GM12891 (cell line): ENCODE measurements at regions not wholly inside any gene's neighbourhood (a gene's known extent, or its start where the extent isn't known, plus 50 kb on each side); places are given as distances from the start of the nearest gene placed in this dataset.

Experiments
- DNase-seq: peaks from one replicate; pipeline ENCODE4 v3.0.0; 2011; ENCODE audit warnings: low spot score; ENCODE audit not compliant: insufficient read length
- FAIRE-seq: peaks from 2 replicates; lab custom pipeline; 2011; peaks lifted over from hg19 to GRCh38; lab: Jason Lieb, UNC
- PAX5 ChIP-seq: IDR thresholded peaks from 2 replicates; pipeline ENCODE4 v1.6.1; 2011; ENCODE audit warnings: low read length, moderate library complexity, mild to moderate bottlenecking; ENCODE audit not compliant: insufficient read depth, severe bottlenecking
- POLR2A ChIP-seq: IDR thresholded peaks from 2 replicates; pipeline ENCODE4 v1.6.1; 2011; ENCODE audit warnings: low read depth, low read length, control low read depth
- POLR2AphosphoS5 ChIP-seq: IDR thresholded peaks from 2 replicates; pipeline ENCODE4 v1.6.1; 2011; ENCODE audit warnings: low read depth, low read length, control low read depth
- POU2F2 ChIP-seq: IDR thresholded peaks from 2 replicates; pipeline ENCODE4 v1.6.1; 2011; ENCODE audit warnings: low read depth, mild to moderate bottlenecking, control low read depth, low read length, moderate library complexity
- SPI1 ChIP-seq: IDR thresholded peaks from 2 replicates; pipeline ENCODE4 v1.6.1; 2011; ENCODE audit warnings: low read depth, low read length, control low read depth
- TAF1 ChIP-seq: IDR thresholded peaks from 2 replicates; pipeline ENCODE4 v1.6.1; 2011; ENCODE audit warnings: low read depth, low read length, control low read depth

GRCh38 chr10:30770229-30770628, 140.7 kb upstream of the LYZL2 start:
- DNase-seq = no peak
- TF ChIP-seq TAF1 = no peak
- no peak for TF ChIP-seq SPI1
- no peak for TF ChIP-seq POU2F2
- TF ChIP-seq PAX5 = no peak
- no peak for TF ChIP-seq POLR2A
- no peak for TF ChIP-seq POLR2AphosphoS5
- FAIRE-seq = no peak

DNA sequence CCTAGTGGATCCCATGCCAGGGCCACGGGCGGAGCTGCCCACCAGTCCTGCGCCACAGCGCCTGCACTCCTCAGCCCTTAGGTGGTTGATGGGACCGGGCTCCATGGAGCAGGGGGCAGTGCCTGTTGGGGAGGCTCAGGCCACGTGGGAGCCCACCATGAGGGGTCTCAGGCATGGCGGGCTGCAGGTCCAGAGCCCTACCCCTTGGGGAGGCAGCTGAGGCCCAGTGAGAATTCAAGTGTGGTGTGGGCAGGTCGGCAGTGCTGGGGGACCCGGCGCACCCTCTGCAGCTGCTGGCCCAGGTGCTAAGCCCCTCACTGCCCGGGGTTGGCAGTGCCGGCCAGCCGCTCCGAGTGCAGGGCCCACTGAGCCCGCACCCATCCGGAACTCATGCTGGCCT, 139.8 kb upstream of the LYZL2 start:
- no peak for DNase-seq
- no peak for FAIRE-seq
- TF ChIP-seq POLR2A (no peak), PAX5 (no peak), TAF1 (no peak), POU2F2 (no peak), POLR2AphosphoS5 (no peak), SPI1 (no peak)

DNA sequence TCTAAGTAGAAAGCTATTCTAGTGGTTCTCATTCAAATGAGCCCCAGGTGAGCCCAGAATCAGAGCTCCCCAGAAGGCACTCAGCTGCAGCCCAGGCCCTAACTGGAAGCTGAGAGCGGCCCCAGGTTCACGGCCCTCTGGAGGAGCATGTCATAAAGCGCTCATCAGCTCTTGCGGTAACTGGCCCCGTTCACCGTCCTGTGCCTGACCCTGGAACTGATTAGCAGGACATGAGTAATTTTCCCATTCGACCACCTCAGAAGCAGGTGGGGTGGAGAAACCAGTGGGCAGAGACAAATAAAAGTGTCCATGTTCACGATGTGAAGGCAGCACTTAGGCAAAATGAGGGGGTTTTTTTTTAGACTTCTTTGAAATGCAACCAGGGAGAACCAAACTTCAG, 136.1 kb upstream of the LYZL2 start:
- FAIRE-seq = no peak
- TF ChIP-seq POLR2AphosphoS5 (no peak), POU2F2 (no peak), TAF1 (no peak), POLR2A (no peak), PAX5 (no peak)
- DNase-seq = no peak

GRCh38 chr10:30765022-30765615, 135.6 kb upstream of the LYZL2 start:
- FAIRE-seq (no peak), DNase-seq (no peak)
- TF ChIP-seq TAF1 (no peak), PAX5 (no peak)

- DNase-seq (no peak), FAIRE-seq (no peak)
- TF ChIP-seq SPI1 (peak; percentile 50; the same call in 1 of the 2 replicates), POLR2AphosphoS5 (no peak)
Measured at GRCh38 chr10:30763918-30764317, 134.4 kb upstream of the LYZL2 start.

DNA sequence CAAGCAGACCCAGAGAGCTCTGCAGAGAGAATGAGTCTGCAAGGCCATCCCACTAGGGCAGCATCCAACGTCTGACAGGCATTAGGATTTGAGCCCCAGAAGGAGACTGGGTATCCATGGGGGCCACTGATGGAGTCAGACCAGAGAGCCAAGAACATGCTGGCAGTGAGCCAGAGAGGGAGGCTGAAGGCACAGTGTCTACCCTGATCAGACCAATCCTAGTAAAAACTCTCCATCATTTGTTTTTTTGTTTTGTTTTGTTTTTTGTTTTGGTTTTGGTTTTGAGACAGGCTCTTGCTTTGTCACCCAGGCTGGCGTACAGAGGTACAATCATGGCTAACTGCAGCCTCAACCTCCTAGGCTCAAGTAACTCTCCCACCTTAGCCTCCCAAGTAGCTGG, 133.1 kb upstream of the LYZL2 start:
- DNase-seq = no peak
- TF ChIP-seq POLR2AphosphoS5 = no peak
- no peak for TF ChIP-seq POU2F2
- no peak for TF ChIP-seq SPI1
- no peak for TF ChIP-seq POLR2A

DNA sequence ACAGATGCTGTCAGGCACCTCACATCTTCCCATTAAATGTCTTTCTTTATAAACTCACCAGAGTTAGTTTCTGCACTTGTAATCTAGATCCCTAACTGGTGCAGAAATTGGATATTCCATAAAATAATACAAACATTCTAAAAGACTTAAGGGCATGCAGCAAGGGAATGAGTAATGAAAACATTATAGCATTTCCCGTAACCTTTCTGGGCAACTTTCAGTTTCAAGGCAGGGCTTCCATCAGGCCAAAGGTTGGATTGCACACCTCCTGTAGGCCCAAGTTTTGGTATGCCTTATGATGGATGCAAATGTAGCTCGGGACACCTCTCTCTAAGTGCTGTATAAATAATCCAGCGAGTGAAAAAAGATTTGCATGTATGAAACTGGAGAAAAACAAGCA, 129.9 kb upstream of the LYZL2 start:
- no peak for FAIRE-seq
- no peak for DNase-seq
- TF ChIP-seq POLR2A = no peak
- no peak for TF ChIP-seq PAX5
- no peak for TF ChIP-seq SPI1
- TF ChIP-seq POU2F2 = no peak

More for the DNA sequence above, 133.1 kb upstream of the LYZL2 start:
- no peak for FAIRE-seq

DNA sequence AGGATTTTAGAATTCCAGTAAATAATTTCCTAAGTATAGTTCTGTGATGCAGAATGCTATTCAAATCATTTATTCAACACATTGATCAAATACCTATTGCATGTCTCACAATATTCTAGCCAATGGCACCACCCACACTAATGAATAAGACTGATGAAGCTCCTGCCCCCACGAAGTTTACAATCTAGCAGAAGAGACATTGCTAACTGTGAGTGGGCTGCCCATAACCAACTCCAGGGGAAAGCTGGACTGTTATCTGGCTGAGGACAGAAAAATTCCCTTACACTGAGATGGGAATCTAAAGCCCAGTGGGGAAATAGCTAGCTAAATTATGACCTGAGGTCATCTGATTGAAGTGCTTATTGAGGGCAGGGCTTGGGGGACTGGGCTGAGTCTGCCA, 128.8 kb upstream of the LYZL2 start:
- DNase-seq (no peak), FAIRE-seq (no peak)
- no peak for TF ChIP-seq TAF1
- no peak for TF ChIP-seq POU2F2
- TF ChIP-seq POLR2AphosphoS5 = no peak
- no peak for TF ChIP-seq PAX5
- TF ChIP-seq POLR2A = no peak
- no peak for TF ChIP-seq SPI1

DNA sequence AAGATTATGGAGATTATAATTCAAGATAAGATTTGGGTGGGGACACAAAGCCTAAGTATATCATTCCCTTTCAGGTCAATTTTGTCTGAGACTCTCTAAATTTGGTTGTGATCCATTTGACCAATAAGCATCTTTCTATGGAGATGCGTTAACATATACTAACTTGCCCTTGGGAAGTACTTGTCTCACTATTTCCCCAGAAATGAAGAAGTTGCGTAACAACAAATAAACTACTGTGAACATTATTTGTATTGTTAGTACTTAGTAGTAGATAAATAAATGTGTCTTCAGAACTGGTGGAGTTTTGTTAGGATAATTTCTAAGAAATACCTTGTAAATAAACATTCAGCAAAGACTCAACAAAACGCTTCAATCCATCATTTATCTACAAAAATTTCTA, 127.3 kb upstream of the LYZL2 start:
- FAIRE-seq (no peak), DNase-seq (no peak)
- TF ChIP-seq SPI1 (no peak), TAF1 (no peak), POLR2A (no peak), POLR2AphosphoS5 (no peak), POU2F2 (no peak), PAX5 (no peak)

DNA sequence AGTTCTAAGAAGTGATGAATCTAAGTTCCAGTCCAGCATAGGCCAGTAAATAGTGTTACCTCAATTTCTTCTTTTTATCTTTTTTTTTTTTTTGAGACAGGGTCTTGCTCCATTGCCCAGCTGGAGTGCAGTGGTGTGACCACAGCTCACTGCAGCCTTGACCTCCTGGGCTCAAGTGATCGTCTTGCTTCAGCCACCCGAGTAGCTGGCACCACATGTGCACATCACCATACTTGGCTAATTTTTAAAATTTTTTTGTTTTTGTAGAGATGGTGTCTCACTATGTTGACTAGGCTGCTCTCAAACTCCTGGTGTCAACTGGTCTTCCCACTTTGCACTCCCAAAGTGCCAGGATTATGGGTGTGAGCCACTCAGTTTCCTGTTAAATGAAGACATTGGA, 126.6 kb upstream of the LYZL2 start:
- TF ChIP-seq POU2F2 (no peak), TAF1 (no peak), POLR2AphosphoS5 (no peak), PAX5 (no peak), SPI1 (no peak), POLR2A (no peak)

More for the DNA sequence above, 126.6 kb upstream of the LYZL2 start:
- FAIRE-seq (no peak), DNase-seq (no peak)
